ENCODE measurements at regions not wholly inside any gene's neighbourhood (a gene's known extent, or its start where the extent isn't known, plus 50 kb on each side); places are given as distances from the start of the nearest gene placed in this dataset.

DNA sequence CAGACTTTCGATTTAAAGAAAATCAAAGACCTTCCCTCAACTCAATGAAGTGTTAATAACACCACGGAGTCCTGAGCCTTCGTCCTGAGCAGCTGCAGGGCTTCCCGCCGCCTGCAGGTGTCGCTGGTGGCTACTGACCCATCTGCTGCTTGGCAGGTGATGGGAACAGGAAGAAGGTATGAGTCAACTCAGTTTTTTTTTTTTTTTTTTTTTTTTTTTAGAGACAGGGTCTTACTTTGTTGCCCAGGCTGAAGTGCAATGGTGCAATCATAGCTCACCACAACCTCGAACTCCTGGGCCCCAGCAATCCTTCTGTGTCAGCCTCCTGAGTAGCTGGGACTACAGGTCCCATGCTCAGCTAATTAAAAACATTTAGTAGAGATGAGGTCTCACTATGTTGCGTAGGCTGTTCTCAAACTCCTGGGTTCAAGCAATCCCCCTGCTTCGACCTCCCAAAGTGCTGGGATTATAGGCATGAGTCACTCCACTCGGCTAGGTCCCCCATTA, 185.7 kb upstream of the IL12B start (continued):
- TF ChIP-seq, protein P1, sequence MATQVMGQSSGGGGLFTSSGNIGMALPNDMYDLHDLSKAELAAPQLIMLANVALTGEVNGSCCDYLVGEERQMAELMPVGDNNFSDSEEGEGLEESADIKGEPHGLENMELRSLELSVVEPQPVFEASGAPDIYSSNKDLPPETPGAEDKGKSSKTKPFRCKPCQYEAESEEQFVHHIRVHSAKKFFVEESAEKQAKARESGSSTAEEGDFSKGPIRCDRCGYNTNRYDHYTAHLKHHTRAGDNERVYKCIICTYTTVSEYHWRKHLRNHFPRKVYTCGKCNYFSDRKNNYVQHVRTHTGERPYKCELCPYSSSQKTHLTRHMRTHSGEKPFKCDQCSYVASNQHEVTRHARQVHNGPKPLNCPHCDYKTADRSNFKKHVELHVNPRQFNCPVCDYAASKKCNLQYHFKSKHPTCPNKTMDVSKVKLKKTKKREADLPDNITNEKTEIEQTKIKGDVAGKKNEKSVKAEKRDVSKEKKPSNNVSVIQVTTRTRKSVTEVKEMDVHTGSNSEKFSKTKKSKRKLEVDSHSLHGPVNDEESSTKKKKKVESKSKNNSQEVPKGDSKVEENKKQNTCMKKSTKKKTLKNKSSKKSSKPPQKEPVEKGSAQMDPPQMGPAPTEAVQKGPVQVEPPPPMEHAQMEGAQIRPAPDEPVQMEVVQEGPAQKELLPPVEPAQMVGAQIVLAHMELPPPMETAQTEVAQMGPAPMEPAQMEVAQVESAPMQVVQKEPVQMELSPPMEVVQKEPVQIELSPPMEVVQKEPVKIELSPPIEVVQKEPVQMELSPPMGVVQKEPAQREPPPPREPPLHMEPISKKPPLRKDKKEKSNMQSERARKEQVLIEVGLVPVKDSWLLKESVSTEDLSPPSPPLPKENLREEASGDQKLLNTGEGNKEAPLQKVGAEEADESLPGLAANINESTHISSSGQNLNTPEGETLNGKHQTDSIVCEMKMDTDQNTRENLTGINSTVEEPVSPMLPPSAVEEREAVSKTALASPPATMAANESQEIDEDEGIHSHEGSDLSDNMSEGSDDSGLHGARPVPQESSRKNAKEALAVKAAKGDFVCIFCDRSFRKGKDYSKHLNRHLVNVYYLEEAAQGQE (IDR thresholded peaks at IDR 0.05; ENCODE audit: borderline replicate concordance), result peak; percentile 63; the same call in 1 of the 2 replicates
- TF ChIP-seq, protein P1 (CRISPR knock-in tag; IDR thresholded peaks at IDR 0.05; ENCODE audit: low read depth), result no peak
- TF ChIP-seq ZNF253 (CRISPR knock-in tag; conservative IDR thresholded peaks at IDR 0.05) (no peak), ZNF384 (IDR thresholded peaks at IDR 0.05; ENCODE audit: low read depth, low read length) (peak; percentile 97), HDGF (IDR thresholded peaks at IDR 0.05) (no peak), POLR2B (IDR thresholded peaks at IDR 0.05; ENCODE audit: low read depth, partially characterized antibody) (no peak), KLF16 (IDR thresholded peaks at IDR 0.05) (peak; percentile 59; the same call in 1 of the 2 replicates), ESRRB (CRISPR knock-in tag; IDR thresholded peaks at IDR 0.05; ENCODE audit: borderline replicate concordance) (no peak), NFRKB (IDR thresholded peaks at IDR 0.05; ENCODE audit: low read depth) (no peak), PRPF4 (IDR thresholded peaks at IDR 0.05; ENCODE audit: insufficient read depth, low read depth, low read length, poor library complexity, severe bottlenecking) (no peak), FOSL1 (tag; conservative IDR thresholded peaks at IDR 0.05) (peak; percentile 87), TSC22D4 (tag; IDR thresholded peaks at IDR 0.05) (no peak), GTF2E2 (tag; IDR thresholded peaks at IDR 0.05) (no peak), IFI16 (CRISPR knock-in tag; IDR thresholded peaks at IDR 0.05) (no peak), LARP7 (IDR thresholded peaks at IDR 0.05) (no peak), BHLHE40 (IDR thresholded peaks at IDR 0.05; ENCODE audit: low read length) (peak; percentile 61; the same call in 1 of the 2 replicates), ZNF764 (CRISPR knock-in tag; IDR thresholded peaks at IDR 0.05; ENCODE audit: low read depth) (no peak)
